Epidermal melanocyte (primary cell): ENCODE measurements at regions not wholly inside any gene's neighbourhood (a gene's known extent, or its start where the extent isn't known, plus 50 kb on each side); places are given as distances from the start of the nearest gene placed in this dataset.
"Not testable (repeated sequence)": the region's sequence is repeated elsewhere in the genome, so short reads cannot be mapped to it uniquely, and the experiment has no call there.

Source experiments
- DNase-seq: peaks from one replicate; pipeline ENCODE4 v3.0.0; 2011; ENCODE audit warnings: low spot score; ENCODE audit not compliant: insufficient read length

- DNase-seq, result no peak
Measured at GRCh38 chr7:66502230-66503035, 126.2 kb upstream of the KCTD7 start.

- no peak for DNase-seq
Measured at GRCh38 chr7:66503036-66503370, 125.7 kb upstream of the KCTD7 start.

GRCh38 chr7:66503551-66504031 lies 125.1 kb upstream of the KCTD7 start:
- no peak for DNase-seq

GRCh38 chr7:66504131-66504530 lies 124.5 kb upstream of the KCTD7 start:
- no peak for DNase-seq

GRCh38 chr7:66505009-66505408 lies 123.7 kb upstream of the KCTD7 start:
- no peak for DNase-seq

- no peak for DNase-seq
Measured at GRCh38 chr7:66505531-66506451, 122.9 kb upstream of the KCTD7 start.

- not testable (repeated sequence) for DNase-seq
Measured at GRCh38 chr7:66506703-66507102, 122.0 kb upstream of the KCTD7 start.

- DNase-seq, result no peak
Measured at GRCh38 chr7:66507764-66508296, 120.9 kb upstream of the KCTD7 start.

- no peak for DNase-seq
Measured at GRCh38 chr7:66508431-66508830, 120.2 kb upstream of the KCTD7 start.

GRCh38 chr7:66514050-66514449 lies 114.6 kb upstream of the KCTD7 start:
- no peak for DNase-seq

- no peak for DNase-seq
Measured at GRCh38 chr7:66517212-66517909, 111.3 kb upstream of the KCTD7 start.

GRCh38 chr7:66518151-66518691 lies 110.5 kb upstream of the KCTD7 start:
- DNase-seq, result no peak

GRCh38 chr7:66521675-66522074 lies 107.0 kb upstream of the KCTD7 start:
- no peak for DNase-seq

GRCh38 chr7:66522518-66522917 lies 106.2 kb upstream of the KCTD7 start:
- DNase-seq, result no peak

- no peak for DNase-seq
Measured at GRCh38 chr7:66523409-66523808, 105.3 kb upstream of the KCTD7 start.

GRCh38 chr7:66524738-66525137 lies 103.9 kb upstream of the KCTD7 start:
- no peak for DNase-seq

GRCh38 chr7:66526782-66527181 lies 101.9 kb upstream of the KCTD7 start:
- DNase-seq, result not testable (repeated sequence)

GRCh38 chr7:66528652-66529051 lies 100.0 kb upstream of the KCTD7 start:
- DNase-seq, result no peak

GRCh38 chr7:66529883-66530610 lies 98.6 kb upstream of the KCTD7 start:
- DNase-seq, result no peak
